H1 (cell line): ENCODE measurements at regions not wholly inside any gene's neighbourhood (a gene's known extent, or its start where the extent isn't known, plus 50 kb on each side); places are given as distances from the start of the nearest gene placed in this dataset.

Experiments used
- EZH2 ChIP-seq: fragments of 200-600 bp; sonication (generic); IDR thresholded peaks from 2 replicates; pipeline ENCODE4 v1.7.1; 2012; ENCODE audit warnings: low read depth, mild to moderate bottlenecking, moderate library complexity, low read length, inconsistent platforms; ENCODE audit not compliant: severe bottlenecking
- GTF2F1 ChIP-seq: IDR thresholded peaks from 2 replicates; pipeline ENCODE4 v1.6.1; 2012; ENCODE audit warnings: low read depth, low read length, improper control_type of control experiment, borderline replicate concordance
- NANOG ChIP-seq: IDR thresholded peaks from 2 replicates; pipeline ENCODE4 v1.6.1; 2011; ENCODE audit warnings: low read length, low read depth, mild to moderate bottlenecking, inconsistent platforms; ENCODE audit not compliant: insufficient read depth, poor library complexity, severe bottlenecking
- SP2 ChIP-seq: IDR thresholded peaks from 2 replicates; pipeline ENCODE4 v1.6.1; 2012; ENCODE audit warnings: mild to moderate bottlenecking, low read length, inconsistent platforms
- SRF ChIP-seq: IDR thresholded peaks from 2 replicates; pipeline ENCODE4 v1.6.1; 2011; ENCODE audit warnings: mild to moderate bottlenecking, low read depth, low read length, moderate library complexity
- TAF1 ChIP-seq: IDR thresholded peaks from 2 replicates; pipeline ENCODE4 v1.6.1; 2011; ENCODE audit warnings: mild to moderate bottlenecking, low read depth, low read length
- TF ChIP-seq, protein P1 (sequence below): fragments of 300-600 bp; sonication (generic); IDR thresholded peaks from 2 replicates; pipeline ENCODE4 v1.7.1; 2012; ENCODE audit warnings: low read length, moderate library complexity, mild to moderate bottlenecking, inconsistent platforms; ENCODE audit not compliant: insufficient replicate concordance

DNA sequence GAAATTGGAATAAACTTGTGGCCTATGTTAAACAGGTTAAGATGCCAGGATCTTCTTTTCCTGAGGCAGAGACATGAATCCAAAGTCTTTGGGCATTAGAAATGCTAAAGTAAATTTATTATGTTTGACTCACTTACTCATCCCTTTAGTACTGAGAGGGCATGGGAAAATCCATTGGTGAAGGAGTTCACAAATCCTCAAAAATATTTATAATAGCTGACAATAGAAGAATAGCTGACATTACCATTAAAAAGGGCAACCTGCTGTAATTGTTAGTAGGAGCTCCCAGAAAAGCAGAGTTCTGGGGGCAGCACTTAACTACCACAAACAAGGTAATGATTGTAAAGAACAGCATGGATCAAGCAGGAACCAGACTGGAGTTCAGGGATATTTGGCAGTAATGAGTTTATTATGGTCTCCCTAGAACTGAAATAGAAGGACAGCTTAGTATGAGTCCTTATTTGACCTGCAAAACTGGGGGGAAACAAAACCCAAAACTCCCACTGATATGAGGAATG lies 285.8 kb upstream of the KLHL1 start (continued):
- TF ChIP-seq, protein P1, sequence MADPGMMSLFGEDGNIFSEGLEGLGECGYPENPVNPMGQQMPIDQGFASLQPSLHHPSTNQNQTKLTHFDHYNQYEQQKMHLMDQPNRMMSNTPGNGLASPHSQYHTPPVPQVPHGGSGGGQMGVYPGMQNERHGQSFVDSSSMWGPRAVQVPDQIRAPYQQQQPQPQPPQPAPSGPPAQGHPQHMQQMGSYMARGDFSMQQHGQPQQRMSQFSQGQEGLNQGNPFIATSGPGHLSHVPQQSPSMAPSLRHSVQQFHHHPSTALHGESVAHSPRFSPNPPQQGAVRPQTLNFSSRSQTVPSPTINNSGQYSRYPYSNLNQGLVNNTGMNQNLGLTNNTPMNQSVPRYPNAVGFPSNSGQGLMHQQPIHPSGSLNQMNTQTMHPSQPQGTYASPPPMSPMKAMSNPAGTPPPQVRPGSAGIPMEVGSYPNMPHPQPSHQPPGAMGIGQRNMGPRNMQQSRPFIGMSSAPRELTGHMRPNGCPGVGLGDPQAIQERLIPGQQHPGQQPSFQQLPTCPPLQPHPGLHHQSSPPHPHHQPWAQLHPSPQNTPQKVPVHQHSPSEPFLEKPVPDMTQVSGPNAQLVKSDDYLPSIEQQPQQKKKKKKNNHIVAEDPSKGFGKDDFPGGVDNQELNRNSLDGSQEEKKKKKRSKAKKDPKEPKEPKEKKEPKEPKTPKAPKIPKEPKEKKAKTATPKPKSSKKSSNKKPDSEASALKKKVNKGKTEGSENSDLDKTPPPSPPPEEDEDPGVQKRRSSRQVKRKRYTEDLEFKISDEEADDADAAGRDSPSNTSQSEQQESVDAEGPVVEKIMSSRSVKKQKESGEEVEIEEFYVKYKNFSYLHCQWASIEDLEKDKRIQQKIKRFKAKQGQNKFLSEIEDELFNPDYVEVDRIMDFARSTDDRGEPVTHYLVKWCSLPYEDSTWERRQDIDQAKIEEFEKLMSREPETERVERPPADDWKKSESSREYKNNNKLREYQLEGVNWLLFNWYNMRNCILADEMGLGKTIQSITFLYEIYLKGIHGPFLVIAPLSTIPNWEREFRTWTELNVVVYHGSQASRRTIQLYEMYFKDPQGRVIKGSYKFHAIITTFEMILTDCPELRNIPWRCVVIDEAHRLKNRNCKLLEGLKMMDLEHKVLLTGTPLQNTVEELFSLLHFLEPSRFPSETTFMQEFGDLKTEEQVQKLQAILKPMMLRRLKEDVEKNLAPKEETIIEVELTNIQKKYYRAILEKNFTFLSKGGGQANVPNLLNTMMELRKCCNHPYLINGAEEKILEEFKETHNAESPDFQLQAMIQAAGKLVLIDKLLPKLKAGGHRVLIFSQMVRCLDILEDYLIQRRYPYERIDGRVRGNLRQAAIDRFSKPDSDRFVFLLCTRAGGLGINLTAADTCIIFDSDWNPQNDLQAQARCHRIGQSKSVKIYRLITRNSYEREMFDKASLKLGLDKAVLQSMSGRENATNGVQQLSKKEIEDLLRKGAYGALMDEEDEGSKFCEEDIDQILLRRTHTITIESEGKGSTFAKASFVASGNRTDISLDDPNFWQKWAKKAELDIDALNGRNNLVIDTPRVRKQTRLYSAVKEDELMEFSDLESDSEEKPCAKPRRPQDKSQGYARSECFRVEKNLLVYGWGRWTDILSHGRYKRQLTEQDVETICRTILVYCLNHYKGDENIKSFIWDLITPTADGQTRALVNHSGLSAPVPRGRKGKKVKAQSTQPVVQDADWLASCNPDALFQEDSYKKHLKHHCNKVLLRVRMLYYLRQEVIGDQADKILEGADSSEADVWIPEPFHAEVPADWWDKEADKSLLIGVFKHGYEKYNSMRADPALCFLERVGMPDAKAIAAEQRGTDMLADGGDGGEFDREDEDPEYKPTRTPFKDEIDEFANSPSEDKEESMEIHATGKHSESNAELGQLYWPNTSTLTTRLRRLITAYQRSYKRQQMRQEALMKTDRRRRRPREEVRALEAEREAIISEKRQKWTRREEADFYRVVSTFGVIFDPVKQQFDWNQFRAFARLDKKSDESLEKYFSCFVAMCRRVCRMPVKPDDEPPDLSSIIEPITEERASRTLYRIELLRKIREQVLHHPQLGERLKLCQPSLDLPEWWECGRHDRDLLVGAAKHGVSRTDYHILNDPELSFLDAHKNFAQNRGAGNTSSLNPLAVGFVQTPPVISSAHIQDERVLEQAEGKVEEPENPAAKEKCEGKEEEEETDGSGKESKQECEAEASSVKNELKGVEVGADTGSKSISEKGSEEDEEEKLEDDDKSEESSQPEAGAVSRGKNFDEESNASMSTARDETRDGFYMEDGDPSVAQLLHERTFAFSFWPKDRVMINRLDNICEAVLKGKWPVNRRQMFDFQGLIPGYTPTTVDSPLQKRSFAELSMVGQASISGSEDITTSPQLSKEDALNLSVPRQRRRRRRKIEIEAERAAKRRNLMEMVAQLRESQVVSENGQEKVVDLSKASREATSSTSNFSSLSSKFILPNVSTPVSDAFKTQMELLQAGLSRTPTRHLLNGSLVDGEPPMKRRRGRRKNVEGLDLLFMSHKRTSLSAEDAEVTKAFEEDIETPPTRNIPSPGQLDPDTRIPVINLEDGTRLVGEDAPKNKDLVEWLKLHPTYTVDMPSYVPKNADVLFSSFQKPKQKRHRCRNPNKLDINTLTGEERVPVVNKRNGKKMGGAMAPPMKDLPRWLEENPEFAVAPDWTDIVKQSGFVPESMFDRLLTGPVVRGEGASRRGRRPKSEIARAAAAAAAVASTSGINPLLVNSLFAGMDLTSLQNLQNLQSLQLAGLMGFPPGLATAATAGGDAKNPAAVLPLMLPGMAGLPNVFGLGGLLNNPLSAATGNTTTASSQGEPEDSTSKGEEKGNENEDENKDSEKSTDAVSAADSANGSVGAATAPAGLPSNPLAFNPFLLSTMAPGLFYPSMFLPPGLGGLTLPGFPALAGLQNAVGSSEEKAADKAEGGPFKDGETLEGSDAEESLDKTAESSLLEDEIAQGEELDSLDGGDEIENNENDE: peak; percentile 74
- TF ChIP-seq NANOG: peak; percentile 9
- TF ChIP-seq TAF1: no peak
- TF ChIP-seq SP2: no peak
- no peak for TF ChIP-seq EZH2
- no peak for TF ChIP-seq SRF
- no peak for TF ChIP-seq GTF2F1
